Heart right ventricle (tissue), 16 donors: ENCODE measurements at regions not wholly inside any gene's neighbourhood (a gene's known extent, or its start where the extent isn't known, plus 50 kb on each side); places are given as distances from the start of the nearest gene placed in this dataset.

Experiments
- ATAC-seq, 8 donors: fragments of 200-7000 bp; cut with Tn5 transposase; one replicate each; pipeline ENCODE4 v1.9.1; 2020; ENCODE audit warnings: mild to moderate bottlenecking in 8 of 8, moderate library complexity in 8 of 8, moderate number of reproducible peaks in 1 of 8
- DNase-seq, 2 donors: peaks; one replicate each; pipeline ENCODE4 v3.0.0-alpha.2; 2020
- H3K27ac ChIP-seq, 10 donors: fragments of 200-600 bp; sonication (generic) in 2 of 10; one replicate each; pipeline versions ENCODE4 v1.5.0 to v1.8.0; 2020 to 2022; ENCODE audit warnings: mild to moderate bottlenecking in 3 of 10
- H3K27me3 ChIP-seq, 7 donors: fragments of 200-600 bp; one replicate each; pipeline ENCODE4 v1.8.0; 2021 to 2022; ENCODE audit warnings: mild to moderate bottlenecking in 2 of 7
- H3K36me3 ChIP-seq, 9 donors: fragments of 200-600 bp; sonication (generic) in 1 of 9; one replicate each; pipeline versions ENCODE4 v1.5.0 to v1.8.0; 2020 to 2022; ENCODE audit warnings: mild to moderate bottlenecking in 2 of 9
- H3K4me1 ChIP-seq, 9 donors: fragments of 200-600 bp; sonication (generic) in 1 of 9; one replicate each; pipeline versions ENCODE4 v1.5.0 to v1.8.0; 2020 to 2022; ENCODE audit warnings: mild to moderate bottlenecking in 4 of 9
- H3K4me3 ChIP-seq, 10 donors: fragments of 200-600 bp; sonication (generic) in 2 of 10; one replicate each; pipeline versions ENCODE4 v1.5.0 to v1.8.0; 2020 to 2022; ENCODE audit warnings: mild to moderate bottlenecking in 7 of 10, moderate library complexity in 2 of 10
- H3K9me3 ChIP-seq, 11 donors: fragments of 200-600 bp in 10 of 11; sonication (generic) in 2 of 11; one replicate each; pipeline versions ENCODE4 v1.5.0 to v1.8.0; 2013 to 2022; ENCODE audit warnings: mild to moderate bottlenecking in 2 of 11, control low read depth in 1 of 11, moderate library complexity in 1 of 11
- CTCF ChIP-seq, 9 donors: fragments of 200-600 bp; sonication (generic) in 2 of 9; IDR thresholded peaks; one replicate each; pipeline versions ENCODE4 v1.5.0 to v1.8.0; 2021 to 2022; ENCODE audit warnings: antibody characterized with exemption in 9 of 9, mild to moderate bottlenecking in 5 of 9, moderate library complexity in 1 of 9
- WGBS, 2 donors: extraction: QIAGEN DNeasy Blood & Tissue Kit; methylation state at CpG; one replicate each; pipeline ENCODE4 v1.1.7; 2013; ENCODE audit warnings: inconsistent platforms in 1 of 2; 5-methylcytosine and 5-hydroxymethylcytosine counted together
- intact Hi-C, 10 donors: fragments of 100-400 bp; cut with DNase I; formaldehyde crosslinking; loops; one replicate each; pipeline versions ENCODE4 v1.11.1 to v1.14.2; 2022
- donor health status: Arrhythmogenic right ventricular cardiomyopathy.
- donor health status: ischemic (EF 13 %, LVEDD 7.1; RV severe dilation, severe dysfunction).
- donor health status: healthy with polysubstance abuse.
- donor health status: DM: no; HTN: yes; CAD: no.
- donor health status: DM: no; HTN: no; CAD: no.
- donor health status: ischemic (EF 25% LVEDD 6.9; RV normal size, moderate dysfunction).
- donor health status: ischemic (EF 25% LVEDD 5.7; RV mildly dilated, moderate dysfunction).
- donor health status: healthy.
- donor health status: DM: yes; HTN: yes; CAD: no.
- donor health status: Ischemic cardiomyopathy.
- donor health status: ischemic (EF 35%, LVEDD 5.7; RV mildly dilated, moderate dysfunction).
- donor health status: nonischemic (EF 11% LVEDD 7.7; RV severe dilation, severe dysfunction).
- donor health status: DM: yes; HTN: yes; CAD: no.
- donor health status: PGD.
- donor health status: ischemic (EF 29% LVEDD 5.4; RV normal size, mild dysfunction).
- donor health status: nonischemic (EF 23%, LVEDD 6.1; RV moderate dilation, normal function).

GRCh38 chr5:174827558-174827957 lies 103.2 kb downstream of the MSX2 start:
- H3K27me3 ChIP-seq, result peaks cover 0 to 9% (median 0%) of the 10 kb centered on the region in 7 donors
- H3K36me3 ChIP-seq, result no peaks in the 10 kb centered on the region
- no peak overlapping the region for H3K27ac ChIP-seq
- intact Hi-C loops, result no loop called here
- H3K4me1 ChIP-seq, result peaks cover 0 to 6% (median 0%) of the 10 kb centered on the region in 9 donors
- no peak for TF ChIP-seq CTCF (IDR thresholded peaks at IDR 0.05)
- no peaks in the 10 kb centered on the region for H3K9me3 ChIP-seq
- ATAC-seq, result no peak
- H3K4me3 ChIP-seq, result no peak overlapping the region
- no peak for DNase-seq
- 79 to 81% methylated on average over 6 of the region's 6 CpGs for WGBS, 2 donors

DNA sequence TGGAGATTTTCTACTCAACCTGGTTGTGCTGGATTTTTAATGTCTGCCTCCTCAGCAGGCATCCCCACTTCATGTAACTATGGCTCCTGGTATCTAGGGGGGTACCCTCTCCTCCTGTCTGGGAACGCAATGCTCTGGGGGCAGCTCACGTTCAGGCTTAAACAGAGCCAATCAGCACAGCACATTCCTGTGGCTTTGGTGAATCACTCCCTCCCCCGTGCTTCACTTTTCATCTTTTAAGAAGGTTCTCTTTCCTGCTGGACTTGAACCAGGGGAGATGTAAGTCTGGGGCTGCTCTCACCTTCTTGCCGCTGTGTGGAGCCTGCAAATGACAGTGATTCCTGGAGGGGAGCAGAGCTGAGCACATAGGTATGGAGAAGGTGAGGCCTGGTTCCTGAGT lies 101.2 kb downstream of the MSX2 start:
- no peak for TF ChIP-seq CTCF (IDR thresholded peaks at IDR 0.05)
- Histone ChIP-seq H3K4me3 (no peak overlapping the region), H3K9me3 (peaks cover 0 to 10% (median 0%) of the 10 kb centered on the region in 11 donors), H3K36me3 (no peaks in the 10 kb centered on the region), H3K4me1 (peaks cover 0 to 6% (median 0%) of the 10 kb centered on the region in 9 donors), H3K27ac (no peak overlapping the region), H3K27me3 (peaks cover 0 to 4% (median 0%) of the 10 kb centered on the region in 7 donors)
- DNase-seq, result no peak
- 69% methylated on average over 4 of the region's 4 CpGs for whole genome bisulfite sequencing, 2 donors
- intact Hi-C loops, result no loop called here
- no peak for ATAC-seq

DNA sequence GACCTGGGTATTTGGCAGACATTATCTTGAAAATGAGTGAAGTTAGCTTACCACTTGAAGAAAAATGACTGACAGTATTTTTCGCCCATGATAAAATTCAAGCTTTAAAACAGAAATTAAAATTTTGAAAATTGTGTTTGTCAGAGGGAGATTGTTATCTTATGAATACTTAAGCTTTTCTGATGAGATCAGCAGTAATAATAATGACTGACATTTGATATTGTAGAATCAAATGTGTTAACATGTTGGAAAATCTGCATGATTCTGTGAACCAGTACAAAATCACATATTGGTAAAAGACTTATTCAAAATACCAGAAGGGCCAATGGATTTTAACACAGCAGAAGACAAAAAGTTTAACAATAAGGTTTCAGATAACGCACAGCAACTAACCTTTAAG lies 94.0 kb downstream of the MSX2 start:
- no peaks in the 10 kb centered on the region for H3K36me3 ChIP-seq
- H3K27ac ChIP-seq, result no peak overlapping the region
- intact Hi-C loops, result no loop called here
- no peaks in the 10 kb centered on the region for H3K27me3 ChIP-seq
- H3K4me1 ChIP-seq, result no peaks in the 10 kb centered on the region
- no peak overlapping the region for H3K4me3 ChIP-seq
- WGBS, 2 donors, result 90 to 94% methylated on average over 2 of the region's 2 CpGs
- DNase-seq, result no peak
- TF ChIP-seq CTCF (IDR thresholded peaks at IDR 0.05), result no peak
- H3K9me3 ChIP-seq, result peaks cover 0 to 22% (median 0%) of the 10 kb centered on the region in 11 donors
- ATAC-seq, result no peak

DNA sequence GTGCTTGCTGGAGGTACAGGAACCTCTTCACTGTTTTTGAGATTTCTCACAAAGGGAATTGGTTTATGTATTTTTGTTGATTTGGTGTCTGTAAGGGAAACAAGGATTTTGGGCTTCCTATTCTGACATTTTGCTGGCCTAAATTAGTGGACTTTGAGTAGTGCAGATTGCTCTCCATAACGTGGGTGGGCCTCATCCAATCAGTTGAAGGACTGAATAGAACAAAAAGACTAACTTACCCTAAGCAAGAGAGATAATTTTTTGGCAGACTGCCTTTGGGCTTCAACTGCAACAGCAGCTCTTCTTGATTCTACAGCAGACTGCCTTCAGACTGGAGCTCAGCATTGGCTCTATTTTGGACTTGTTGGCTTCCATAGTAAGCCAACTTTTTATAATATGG lies 93.2 kb downstream of the MSX2 start:
- H3K9me3 ChIP-seq, result peaks cover 0 to 22% (median 0%) of the 10 kb centered on the region in 11 donors
- ATAC-seq, result no peak
- 50 to 52% methylated on average over 1 of the region's 1 CpG for WGBS, 2 donors
- H3K27ac ChIP-seq, result no peak overlapping the region
- no peak overlapping the region for H3K4me3 ChIP-seq
- no peaks in the 10 kb centered on the region for H3K36me3 ChIP-seq
- DNase-seq, result no peak
- no peak for TF ChIP-seq CTCF (IDR thresholded peaks at IDR 0.05)
- no peaks in the 10 kb centered on the region for H3K27me3 ChIP-seq
- no peaks in the 10 kb centered on the region for H3K4me1 ChIP-seq
- intact Hi-C loops, result no loop called here
